Pancreas (tissue), 10 donors: ENCODE measurements at regions not wholly inside any gene's neighbourhood (a gene's known extent, or its start where the extent isn't known, plus 50 kb on each side); places are given as distances from the start of the nearest gene placed in this dataset.

ENCODE experiments used
- ATAC-seq, 4 donors: fragments of 200-7000 bp; cut with Tn5 transposase; one replicate each; pipeline versions ENCODE4 v1.8.0 to v1.9.1; 2020; ENCODE audit warnings: mild to moderate bottlenecking in 4 of 4, moderate library complexity in 4 of 4
- DNase-seq, 6 donors: peaks; one replicate each; pipeline ENCODE4 v3.0.0-alpha.2; 2020
- FAIRE-seq: peaks from 2 replicates; lab custom pipeline; 2012; peaks lifted over from hg19 to GRCh38; lab: Jason Lieb, UNC
- H3K27ac ChIP-seq, 4 donors: fragments of 200-600 bp; sonication (generic); 1 replicate in 3 of 4; 2 replicates in 1 of 4; pipeline versions ENCODE4 v1.5.0 to v1.8.0; 2020
- H3K27me3 ChIP-seq, 4 donors: fragments of 200-600 bp; one replicate each; pipeline ENCODE4 v1.8.0; 2021
- H3K36me3 ChIP-seq, 3 donors: fragments of 200-600 bp; sonication (generic) in 1 of 3; one replicate each; pipeline versions ENCODE4 v1.5.0 to v1.8.0; 2020 to 2021
- H3K4me1 ChIP-seq, 3 donors: fragments of 200-600 bp; one replicate each; pipeline ENCODE4 v1.8.0; 2021
- H3K4me3 ChIP-seq, 4 donors: fragments of 200-600 bp; sonication (generic) in 2 of 4; one replicate each; pipeline versions ENCODE4 v1.5.0 to v1.8.0; 2020 to 2021
- H3K9me3 ChIP-seq, 4 donors: fragments of 200-600 bp; one replicate each; pipeline ENCODE4 v1.8.0; 2021
- CTCF ChIP-seq, 4 donors: fragments of 200-600 bp; sonication (generic) in 3 of 4; IDR thresholded peaks; one replicate each; pipeline versions ENCODE4 v1.5.0 to v1.8.0; 2021; ENCODE audit warnings: antibody characterized with exemption in 4 of 4
- WGBS, 2 donors: extraction: QIAGEN DNeasy Blood & Tissue Kit; methylation state at CpG; one replicate each; pipeline ENCODE4 v1.1.7; 2013; 5-methylcytosine and 5-hydroxymethylcytosine counted together
- intact Hi-C, 3 donors: fragments of 100-400 bp; cut with DNase I; formaldehyde crosslinking; loops; one replicate each; pipeline versions ENCODE4 v1.11.1 to v1.14.2; 2022
- donor health status: healthy with polysubstance abuse.
- donor health status: DM: no; HTN: no; CAD: no; lungs with moderate emphysema.
- donor health status: DM: no; HTN: no; CAD: no.
- donor health status: control.
- donor health status: control.
- donor health status: Bipolar disorder and iron deficiency.
- donor health status: DM: yes; HTN: yes; CAD: no.
- donor health status: DM: no; HTN: no; CAD: no.
- donor health status: DM: no; HTN: no; CAD: no.
- donor health status: DM: yes; HTN: yes; CAD: no.

- Histone ChIP-seq H3K9me3 (no peaks in the 10 kb centered on the region), H3K36me3 (no peaks in the 10 kb centered on the region), H3K4me3 (no peak overlapping the region), H3K4me1 (no peaks in the 10 kb centered on the region), H3K27me3 (no peaks in the 10 kb centered on the region), H3K27ac (no peak overlapping the region)
- WGBS, 2 donors, result 87 to 95% methylated on average over 17 to 21 of the region's 21 CpGs
- FAIRE-seq (no peak), ATAC-seq (no peak), DNase-seq (peak in 2 of 6 donors; percentile 0 to 35)
- TF ChIP-seq CTCF (IDR thresholded peaks at IDR 0.05), result no peak
- intact Hi-C loops, result no loop called here
These were observed 206.6 kb downstream of the DLL1 start for GRCh38 chr6:170084166-170084730.

- Histone ChIP-seq H3K9me3 (no peaks in the 10 kb centered on the region), H3K4me3 (no peak overlapping the region), H3K27me3 (no peaks in the 10 kb centered on the region), H3K36me3 (no peaks in the 10 kb centered on the region), H3K4me1 (no peaks in the 10 kb centered on the region), H3K27ac (no peak overlapping the region)
- TF ChIP-seq CTCF (IDR thresholded peaks at IDR 0.05), result no peak
- intact Hi-C loops, result no loop called here
- FAIRE-seq (no peak), DNase-seq (peak in 2 of 6 donors; percentile 6 to 47), ATAC-seq (no peak)
- WGBS, 2 donors, result 84 to 88% methylated on average over 33 of the region's 33 CpGs
These were observed 207.4 kb downstream of the DLL1 start for GRCh38 chr6:170083236-170084051.

- intact Hi-C loops, result no loop called here
- WGBS, 2 donors, result 86 to 87% methylated on average over 12 of the region's 12 CpGs
- no peak for TF ChIP-seq CTCF (IDR thresholded peaks at IDR 0.05)
- no peak for ATAC-seq
- Histone ChIP-seq H3K27me3 (no peaks in the 10 kb centered on the region), H3K27ac (no peak overlapping the region), H3K36me3 (no peaks in the 10 kb centered on the region), H3K4me3 (no peak overlapping the region), H3K9me3 (no peaks in the 10 kb centered on the region), H3K4me1 (no peaks in the 10 kb centered on the region)
- DNase-seq, result peak in 2 of 6 donors; percentile 1 to 32
- no peak for FAIRE-seq
These were observed 208.2 kb downstream of the DLL1 start for GRCh38 chr6:170082531-170083187.

GRCh38 chr6:170082067-170082466, 208.8 kb downstream of the DLL1 start:
- H3K27me3 ChIP-seq, result no peaks in the 10 kb centered on the region
- WGBS, 2 donors, result 91% methylated on average over 13 of the region's 13 CpGs
- H3K36me3 ChIP-seq, result no peaks in the 10 kb centered on the region
- intact Hi-C loops, result no loop called here
- FAIRE-seq, result no peak
- no peak for TF ChIP-seq CTCF (IDR thresholded peaks at IDR 0.05)
- H3K4me1 ChIP-seq, result no peaks in the 10 kb centered on the region
- H3K27ac ChIP-seq, result no peak overlapping the region
- H3K9me3 ChIP-seq, result no peaks in the 10 kb centered on the region
- DNase-seq, result peak in 2 of 6 donors; percentile 4 to 27
- H3K4me3 ChIP-seq, result no peak overlapping the region
- ATAC-seq, result no peak
